ENCODE measurements at regions not wholly inside any gene's neighbourhood (a gene's known extent, or its start where the extent isn't known, plus 50 kb on each side); places are given as distances from the start of the nearest gene placed in this dataset.

- no peaks in the 10 kb centered on the region for H3K9me3 Mint-ChIP-seq
- H3K36me3 Mint-ChIP-seq (ENCODE audit: insufficient read depth in 2 of 2): no peaks in the 10 kb centered on the region
- H3K4me1 Mint-ChIP-seq (ENCODE audit: low read depth): peaks cover 7% of the 10 kb centered on the region
- H3K4me3 Mint-ChIP-seq: no peak overlapping the region
- DNase-seq (no peak), ATAC-seq (replicated peaks in 1 of 2) (no peak)
- no peak overlapping the region for H3K27ac Mint-ChIP-seq
- H3K27me3 Mint-ChIP-seq (ENCODE audit: low read depth): peaks cover 44% of the 10 kb centered on the region
Measured at GRCh38 chr7:114755856-114756255, 166.0 kb upstream of the MDFIC start.

GRCh38 chr7:114758661-114759227 is 163.2 kb upstream of the MDFIC start:
- no peaks in the 10 kb centered on the region for H3K36me3 Mint-ChIP-seq (ENCODE audit: insufficient read depth in 2 of 2)
- ATAC-seq (replicated peaks in 1 of 2) (no peak), DNase-seq (no peak)
- peaks cover 52% of the 10 kb centered on the region for H3K27me3 Mint-ChIP-seq (ENCODE audit: low read depth)
- no peak overlapping the region for H3K4me3 Mint-ChIP-seq
- peaks cover 0 to 1% of the 10 kb centered on the region in 2 donors for H3K9me3 Mint-ChIP-seq
- H3K27ac Mint-ChIP-seq: no peak overlapping the region
- no peaks in the 10 kb centered on the region for H3K4me1 Mint-ChIP-seq (ENCODE audit: low read depth)

GRCh38 chr7:114759347-114760062 is 162.4 kb upstream of the MDFIC start:
- Mint-ChIP-seq H3K36me3 (ENCODE audit: insufficient read depth in 2 of 2) (no peaks in the 10 kb centered on the region), H3K4me3 (no peak overlapping the region), H3K4me1 (ENCODE audit: low read depth) (no peaks in the 10 kb centered on the region), H3K27ac (no peak overlapping the region), H3K27me3 (ENCODE audit: low read depth) (peaks cover 52% of the 10 kb centered on the region), H3K9me3 (peaks cover 0 to 1% of the 10 kb centered on the region in 2 donors)
- DNase-seq (no peak), ATAC-seq (replicated peaks in 1 of 2) (no peak)

- ATAC-seq (replicated peaks in 1 of 2): no peak
- H3K36me3 Mint-ChIP-seq (ENCODE audit: insufficient read depth in 2 of 2): no peaks in the 10 kb centered on the region
- peaks cover 52% of the 10 kb centered on the region for H3K27me3 Mint-ChIP-seq (ENCODE audit: low read depth)
- H3K27ac Mint-ChIP-seq: no peak overlapping the region
- no peaks in the 10 kb centered on the region for H3K4me1 Mint-ChIP-seq (ENCODE audit: low read depth)
- H3K9me3 Mint-ChIP-seq: peaks cover 0 to 1% of the 10 kb centered on the region in 2 donors
- no peak for DNase-seq
- H3K4me3 Mint-ChIP-seq: no peak overlapping the region
Measured at GRCh38 chr7:114760477-114760876, 161.4 kb upstream of the MDFIC start.

- no peak for ATAC-seq (replicated peaks in 1 of 2)
- Mint-ChIP-seq H3K36me3 (ENCODE audit: insufficient read depth in 2 of 2) (no peaks in the 10 kb centered on the region), H3K27me3 (ENCODE audit: low read depth) (peaks cover 56% of the 10 kb centered on the region), H3K9me3 (peaks cover 0 to 1% of the 10 kb centered on the region in 2 donors), H3K27ac (no peak overlapping the region), H3K4me1 (ENCODE audit: low read depth) (no peaks in the 10 kb centered on the region), H3K4me3 (no peak overlapping the region)
- no peak for DNase-seq
Measured at GRCh38 chr7:114761973-114762372, 159.9 kb upstream of the MDFIC start.

GRCh38 chr7:114765331-114766040 is 156.4 kb upstream of the MDFIC start:
- Mint-ChIP-seq H3K36me3 (ENCODE audit: insufficient read depth in 2 of 2) (no peaks in the 10 kb centered on the region), H3K27me3 (ENCODE audit: low read depth) (peaks cover 40% of the 10 kb centered on the region), H3K4me1 (ENCODE audit: low read depth) (no peaks in the 10 kb centered on the region), H3K27ac (no peak overlapping the region), H3K9me3 (peaks cover 0 to 3% of the 10 kb centered on the region in 2 donors), H3K4me3 (no peak overlapping the region)
- ATAC-seq (replicated peaks in 1 of 2) (no peak), DNase-seq (no peak)

GRCh38 chr7:114766041-114766356 is 155.9 kb upstream of the MDFIC start:
- Mint-ChIP-seq H3K27ac (no peak overlapping the region), H3K4me1 (ENCODE audit: low read depth) (no peaks in the 10 kb centered on the region), H3K4me3 (no peak overlapping the region), H3K9me3 (peaks cover 0 to 3% of the 10 kb centered on the region in 2 donors), H3K27me3 (ENCODE audit: low read depth) (peaks cover 36% of the 10 kb centered on the region), H3K36me3 (ENCODE audit: insufficient read depth in 2 of 2) (no peaks in the 10 kb centered on the region)
- ATAC-seq (replicated peaks in 1 of 2) (no peak), DNase-seq (no peak)

GRCh38 chr7:114777288-114777687 is 144.6 kb upstream of the MDFIC start:
- H3K4me3 Mint-ChIP-seq: no peak overlapping the region
- peaks cover 14% of the 10 kb centered on the region for H3K4me1 Mint-ChIP-seq (ENCODE audit: low read depth)
- peaks cover 39% of the 10 kb centered on the region for H3K27me3 Mint-ChIP-seq (ENCODE audit: low read depth)
- no peak overlapping the region for H3K27ac Mint-ChIP-seq
- ATAC-seq (replicated peaks in 1 of 2): no peak
- H3K36me3 Mint-ChIP-seq (ENCODE audit: insufficient read depth in 2 of 2): no peaks in the 10 kb centered on the region
- H3K9me3 Mint-ChIP-seq: no peaks in the 10 kb centered on the region
- no peak for DNase-seq

- Mint-ChIP-seq H3K4me1 (ENCODE audit: low read depth) (peaks cover 36% of the 10 kb centered on the region), H3K36me3 (ENCODE audit: insufficient read depth in 2 of 2) (peaks cover 3 to 5% of the 10 kb centered on the region in 2 donors), H3K4me3 (peak overlapping the region; percentile 14 to 70), H3K27ac (peak overlapping the region; percentile 44), H3K27me3 (ENCODE audit: low read depth) (peaks cover 27% of the 10 kb centered on the region), H3K9me3 (peaks cover 2 to 3% of the 10 kb centered on the region in 2 donors)
- DNase-seq (no peak), ATAC-seq (replicated peaks in 1 of 2) (peak; percentile 41 to 56)
Measured at GRCh38 chr7:114783508-114783907, 138.4 kb upstream of the MDFIC start.

GRCh38 chr7:114784177-114784576 is 137.7 kb upstream of the MDFIC start:
- H3K27ac Mint-ChIP-seq: peak overlapping the region; percentile 72
- DNase-seq: no peak
- H3K36me3 Mint-ChIP-seq (ENCODE audit: insufficient read depth in 2 of 2): peaks cover 3 to 8% of the 10 kb centered on the region in 2 donors
- peaks cover 41% of the 10 kb centered on the region for H3K4me1 Mint-ChIP-seq (ENCODE audit: low read depth)
- peak; percentile 66 to 71 for ATAC-seq (replicated peaks in 1 of 2)
- peaks cover 29% of the 10 kb centered on the region for H3K27me3 Mint-ChIP-seq (ENCODE audit: low read depth)
- peaks cover 4% of the 10 kb centered on the region in 2 donors for H3K9me3 Mint-ChIP-seq
- H3K4me3 Mint-ChIP-seq: no peak overlapping the region

- H3K9me3 Mint-ChIP-seq: peaks cover 4 to 6% of the 10 kb centered on the region in 2 donors
- H3K27ac Mint-ChIP-seq: peak overlapping the region; percentile 18
- H3K36me3 Mint-ChIP-seq (ENCODE audit: insufficient read depth in 2 of 2): peaks cover 3 to 10% of the 10 kb centered on the region in 2 donors
- H3K27me3 Mint-ChIP-seq (ENCODE audit: low read depth): peaks cover 28% of the 10 kb centered on the region
- no peak for DNase-seq
- no peak for ATAC-seq (replicated peaks in 1 of 2)
- H3K4me1 Mint-ChIP-seq (ENCODE audit: low read depth): peaks cover 46% of the 10 kb centered on the region
- no peak overlapping the region for H3K4me3 Mint-ChIP-seq
Measured at GRCh38 chr7:114784746-114785145, 137.1 kb upstream of the MDFIC start.

GRCh38 chr7:114785496-114785895 is 136.4 kb upstream of the MDFIC start:
- H3K36me3 Mint-ChIP-seq (ENCODE audit: insufficient read depth in 2 of 2): peaks cover 3 to 10% of the 10 kb centered on the region in 2 donors
- H3K27ac Mint-ChIP-seq: peak overlapping the region; percentile 18
- H3K9me3 Mint-ChIP-seq: peaks cover 4 to 6% of the 10 kb centered on the region in 2 donors
- DNase-seq (no peak), ATAC-seq (replicated peaks in 1 of 2) (no peak)
- peaks cover 53% of the 10 kb centered on the region for H3K4me1 Mint-ChIP-seq (ENCODE audit: low read depth)
- H3K27me3 Mint-ChIP-seq (ENCODE audit: low read depth): peaks cover 21% of the 10 kb centered on the region
- no peak overlapping the region for H3K4me3 Mint-ChIP-seq

GRCh38 chr7:114786455-114786854 is 135.4 kb upstream of the MDFIC start:
- Mint-ChIP-seq H3K27me3 (ENCODE audit: low read depth) (peaks cover 12% of the 10 kb centered on the region), H3K36me3 (ENCODE audit: insufficient read depth in 2 of 2) (peaks cover 3 to 10% of the 10 kb centered on the region in 2 donors), H3K4me1 (ENCODE audit: low read depth) (peaks cover 51% of the 10 kb centered on the region), H3K4me3 (peak overlapping the region; percentile 60 to 75), H3K27ac (peak overlapping the region; percentile 72), H3K9me3 (peaks cover 4 to 6% of the 10 kb centered on the region in 2 donors)
- DNase-seq (peak in 1 of 2 donors; percentile 17), ATAC-seq (replicated peaks in 1 of 2) (peak; percentile 37 to 46)

Measured in activated T-cell treated with anti-CD3 and anti-CD28 coated beads, Interleukin-2, amount 50 U/mL, for 72 hours (primary cell).